DOHH2 (cell line): ENCODE measurements at regions not wholly inside any gene's neighbourhood (a gene's known extent, or its start where the extent isn't known, plus 50 kb on each side); places are given as distances from the start of the nearest gene placed in this dataset.

Experiments used
- H3F3A ChIP-seq: fragments of 200-600 bp; sonication (generic), shearing (Covaris generic); 2 replicates; pipeline ENCODE4 v1.6.0; 2016; ENCODE audit warnings: antibody characterized with exemption, mild to moderate bottlenecking; ENCODE audit not compliant: control insufficient read depth, insufficient read depth
- H3K27ac ChIP-seq: fragments of 200-600 bp; sonication (generic); 2 replicates; pipeline ENCODE4 v1.5.1; 2014; ENCODE audit warnings: low read depth, mild to moderate bottlenecking, low read length, moderate library complexity
- H3K27me3 ChIP-seq: fragments of 200-600 bp; sonication (generic); 2 replicates; pipeline ENCODE4 v1.6.1; 2014; ENCODE audit warnings: mild to moderate bottlenecking, low read length, mixed read lengths; ENCODE audit not compliant: control insufficient read depth
- H3K36me3 ChIP-seq: fragments of 200-600 bp; sonication (generic); 2 replicates; pipeline ENCODE4 v1.6.1; 2014; ENCODE audit warnings: mild to moderate bottlenecking, low read length, moderate library complexity, mixed read lengths; ENCODE audit not compliant: control insufficient read depth
- H3K4me1 ChIP-seq: fragments of 200-600 bp; sonication (generic); 2 replicates; pipeline ENCODE4 v1.6.1; 2014; ENCODE audit warnings: mild to moderate bottlenecking, low read length, mixed read lengths; ENCODE audit not compliant: control insufficient read depth
- H3K4me2 ChIP-seq: fragments of 200-600 bp; sonication (generic); 2 replicates; pipeline ENCODE4 v1.6.0; 2014; ENCODE audit warnings: mild to moderate bottlenecking, low read length, moderate library complexity
- H3K4me3 ChIP-seq: fragments of 200-600 bp; sonication (generic); 2 replicates; pipeline ENCODE4 v1.5.1; 2014; ENCODE audit warnings: mild to moderate bottlenecking, low read length, mixed read lengths
- H3K79me2 ChIP-seq: fragments of 200-600 bp; sonication (generic); 2 replicates; pipeline ENCODE4 v1.6.1; 2014; ENCODE audit warnings: mild to moderate bottlenecking, low read length, mixed read lengths; ENCODE audit not compliant: control insufficient read depth
- H3K9me2 ChIP-seq: fragments of 200-600 bp; sonication (generic); replicated peaks from 2 replicates; pipeline ENCODE4 v1.6.1; 2014; ENCODE audit warnings: mild to moderate bottlenecking, low read length, mixed read lengths; ENCODE audit not compliant: control insufficient read depth
- H3K9me3 ChIP-seq: fragments of 200-600 bp; sonication (generic); 2 replicates; pipeline ENCODE4 v1.6.1; 2014; ENCODE audit warnings: antibody characterized with exemption, low read length, mixed read lengths; ENCODE audit not compliant: control insufficient read depth, insufficient read depth
- H4K20me1 ChIP-seq: fragments of 200-600 bp; sonication (generic); 2 replicates; pipeline ENCODE4 v1.6.0; 2014; ENCODE audit warnings: low read depth, mild to moderate bottlenecking, antibody characterized with exemption, low read length, moderate library complexity; ENCODE audit not compliant: control insufficient read depth, insufficient read depth
- EZH2phosphoT487 ChIP-seq: fragments of 200-600 bp; sonication (generic); IDR thresholded peaks from 2 replicates; pipeline ENCODE4 v1.6.1; 2017; ENCODE audit warnings: borderline replicate concordance, mild to moderate bottlenecking, antibody characterized with exemption, low read length, moderate library complexity, mixed read lengths
- TF ChIP-seq, protein P1 (sequence below): fragments of 200-600 bp; sonication (generic); IDR thresholded peaks from one replicate; pipeline ENCODE4 v1.5.1; 2014; ENCODE audit warnings: antibody characterized with exemption, mild to moderate bottlenecking, low read depth, low read length; ENCODE audit not compliant: poor library complexity, severe bottlenecking

GRCh38 chr15:91592567-91592966, 260.9 kb upstream of the SLCO3A1 start:
- Histone ChIP-seq H3K27me3 (no peaks in the 10 kb centered on the region), H4K20me1 (no peaks in the 10 kb centered on the region), H3K9me3 (no peaks in the 10 kb centered on the region), H3K4me3 (no peak overlapping the region), H3K9me2 (no peaks in the 10 kb centered on the region), H3K36me3 (no peaks in the 10 kb centered on the region), H3K79me2 (no peaks in the 10 kb centered on the region), H3K27ac (no peak overlapping the region), H3F3A (no peaks in the 10 kb centered on the region), H3K4me2 (no peak overlapping the region), H3K4me1 (no peaks in the 10 kb centered on the region)
- TF ChIP-seq EZH2phosphoT487, result no peak
- TF ChIP-seq, protein P1, sequence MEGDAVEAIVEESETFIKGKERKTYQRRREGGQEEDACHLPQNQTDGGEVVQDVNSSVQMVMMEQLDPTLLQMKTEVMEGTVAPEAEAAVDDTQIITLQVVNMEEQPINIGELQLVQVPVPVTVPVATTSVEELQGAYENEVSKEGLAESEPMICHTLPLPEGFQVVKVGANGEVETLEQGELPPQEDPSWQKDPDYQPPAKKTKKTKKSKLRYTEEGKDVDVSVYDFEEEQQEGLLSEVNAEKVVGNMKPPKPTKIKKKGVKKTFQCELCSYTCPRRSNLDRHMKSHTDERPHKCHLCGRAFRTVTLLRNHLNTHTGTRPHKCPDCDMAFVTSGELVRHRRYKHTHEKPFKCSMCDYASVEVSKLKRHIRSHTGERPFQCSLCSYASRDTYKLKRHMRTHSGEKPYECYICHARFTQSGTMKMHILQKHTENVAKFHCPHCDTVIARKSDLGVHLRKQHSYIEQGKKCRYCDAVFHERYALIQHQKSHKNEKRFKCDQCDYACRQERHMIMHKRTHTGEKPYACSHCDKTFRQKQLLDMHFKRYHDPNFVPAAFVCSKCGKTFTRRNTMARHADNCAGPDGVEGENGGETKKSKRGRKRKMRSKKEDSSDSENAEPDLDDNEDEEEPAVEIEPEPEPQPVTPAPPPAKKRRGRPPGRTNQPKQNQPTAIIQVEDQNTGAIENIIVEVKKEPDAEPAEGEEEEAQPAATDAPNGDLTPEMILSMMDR, result no peak

DNA sequence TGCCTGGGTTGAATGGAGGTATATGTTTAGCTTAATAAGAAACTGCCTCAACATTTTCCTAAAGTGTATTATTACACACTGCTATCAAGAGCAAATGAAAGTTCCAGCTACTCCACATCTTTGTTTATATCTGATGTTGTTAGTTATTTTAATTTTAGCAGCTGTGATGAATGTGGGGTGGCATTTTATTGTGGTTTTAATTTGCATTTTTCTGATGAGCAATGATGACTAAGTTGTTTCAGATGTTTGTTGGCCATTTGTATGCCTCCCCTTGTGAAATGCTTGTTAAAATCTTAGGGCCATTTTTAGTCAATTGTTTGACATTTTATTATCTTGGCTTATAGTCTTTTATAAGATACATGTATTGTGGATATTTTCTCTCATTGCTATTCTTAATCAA, 260.4 kb upstream of the SLCO3A1 start:
- TF ChIP-seq EZH2phosphoT487, result no peak
- no peak overlapping the region for H3K4me2 ChIP-seq
- H3K27ac ChIP-seq, result no peak overlapping the region

GRCh38 chr15:91593653-91594052, 259.9 kb upstream of the SLCO3A1 start:
- Histone ChIP-seq H3K27ac (no peak overlapping the region), H3F3A (no peaks in the 10 kb centered on the region), H3K36me3 (no peaks in the 10 kb centered on the region), H3K9me3 (no peaks in the 10 kb centered on the region), H4K20me1 (no peaks in the 10 kb centered on the region), H3K4me2 (no peak overlapping the region), H3K9me2 (no peaks in the 10 kb centered on the region), H3K4me3 (no peak overlapping the region), H3K79me2 (no peaks in the 10 kb centered on the region), H3K27me3 (no peaks in the 10 kb centered on the region), H3K4me1 (no peaks in the 10 kb centered on the region)
- TF ChIP-seq, protein P1, result no peak
- no peak for TF ChIP-seq EZH2phosphoT487

More for the DNA sequence above, 260.4 kb upstream of the SLCO3A1 start:
- no peaks in the 10 kb centered on the region for H3K9me2 ChIP-seq
- no peaks in the 10 kb centered on the region for H3F3A ChIP-seq
- H3K4me1 ChIP-seq, result no peaks in the 10 kb centered on the region
- H3K9me3 ChIP-seq, result no peaks in the 10 kb centered on the region
- no peaks in the 10 kb centered on the region for H4K20me1 ChIP-seq
- H3K36me3 ChIP-seq, result no peaks in the 10 kb centered on the region
- H3K27me3 ChIP-seq, result no peaks in the 10 kb centered on the region
- no peak overlapping the region for H3K4me3 ChIP-seq
- H3K79me2 ChIP-seq, result no peaks in the 10 kb centered on the region

- TF ChIP-seq EZH2phosphoT487, result no peak
Measured at GRCh38 chr15:91599261-91599660, 254.2 kb upstream of the SLCO3A1 start.

More at GRCh38 chr15:91599261-91599660, 254.2 kb upstream of the SLCO3A1 start:
- Histone ChIP-seq H4K20me1 (no peaks in the 10 kb centered on the region), H3K27me3 (no peaks in the 10 kb centered on the region), H3K27ac (no peak overlapping the region), H3K36me3 (no peaks in the 10 kb centered on the region), H3K4me2 (no peak overlapping the region), H3K79me2 (no peaks in the 10 kb centered on the region), H3K9me2 (no peaks in the 10 kb centered on the region), H3F3A (no peaks in the 10 kb centered on the region), H3K4me1 (no peaks in the 10 kb centered on the region), H3K9me3 (no peaks in the 10 kb centered on the region), H3K4me3 (no peak overlapping the region)
